ENCODE measurements at regions not wholly inside any gene's neighbourhood (a gene's known extent, or its start where the extent isn't known, plus 50 kb on each side); places are given as distances from the start of the nearest gene placed in this dataset.

DNA sequence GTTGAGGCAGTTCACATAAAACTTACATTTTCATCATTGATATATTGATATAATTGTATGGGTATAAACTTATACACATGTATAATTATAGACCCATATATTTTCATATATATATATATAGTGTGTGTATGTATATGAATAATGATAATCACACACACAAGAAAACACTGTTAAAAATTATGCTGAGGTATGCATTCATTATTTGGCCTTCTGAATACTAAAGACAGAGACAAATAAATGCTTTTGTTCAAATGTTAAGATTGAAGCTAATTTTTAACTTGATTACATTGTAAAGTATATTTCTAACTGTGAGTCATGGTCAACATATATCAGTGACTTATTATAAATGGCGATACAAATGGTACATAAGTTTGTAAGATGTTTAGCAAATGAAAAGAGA, 888.8 kb downstream of the OTOL1 start:
- ChIA-PET CTCF (ENCODE audit: low intra/inter-chr PET ratio) (no interaction called here), POLR2A (no interaction called here)
- Histone ChIP-seq H2AFZ (ENCODE audit: low read depth, low read length) (no peak overlapping the region), H3K27me3 (ENCODE audit: control insufficient read depth in 2 of 2, insufficient read depth in 2 of 2, low read length in 2 of 2) (no peaks in the 10 kb centered on the region), H3K27ac (ENCODE audit: extremely low read depth, low read depth, low read length) (no peak overlapping the region), H3K9me3 (replicated peaks; ENCODE audit: control insufficient read depth, insufficient read depth, low read depth, low read length) (no peaks in the 10 kb centered on the region), H3K36me3 (ENCODE audit: control insufficient read depth, insufficient read depth, low read length) (no peaks in the 10 kb centered on the region), H3K79me2 (ENCODE audit: control insufficient read depth, insufficient read depth, low read length) (no peaks in the 10 kb centered on the region), H4K20me1 (replicated peaks; ENCODE audit: control insufficient read depth, insufficient read depth, low read length) (no peaks in the 10 kb centered on the region), H3K9ac (ENCODE audit: insufficient read depth in 1 of 2, low read depth in 2 of 2, low read length in 2 of 2) (no peak overlapping the region), H3K4me2 (ENCODE audit: insufficient read depth, low read length) (no peak overlapping the region), H3K4me1 (replicated peaks in 1 of 2; ENCODE audit: control insufficient read depth in 2 of 2, insufficient read depth in 2 of 2, low read length in 2 of 2) (no peaks in the 10 kb centered on the region), H3K9me1 (ENCODE audit: control insufficient read depth, insufficient read depth, low read length) (no peaks in the 10 kb centered on the region), H3K4me3 (no peak overlapping the region)
- ATAC-seq (no peak), DNase-seq (ENCODE audit: extremely low read depth in 1 of 4, low spot score in 3 of 4) (no peak), FAIRE-seq (no peak)
- in situ Hi-C loops (cut with MboI) (no loop called here), intact Hi-C loops (cut with micrococcal nuclease) (no loop called here)
- WGBS (ENCODE audit: insufficient coverage, low coverage, missing lambda C conversion rate), result 0% methylated on average over 1 of the region's 1 CpG
- no peak for TF ChIP-seq EGR1 (conservative IDR thresholded peaks at IDR 0.05)
- TF ChIP-seq ZNF316 (IDR thresholded peaks at IDR 0.05), result peak; percentile 26; the same call in 1 of the 2 replicates
- TF ChIP-seq THRA (IDR thresholded peaks at IDR 0.05), result no peak
- no TSS peak for BruUV-seq (replicated peaks)

DNA sequence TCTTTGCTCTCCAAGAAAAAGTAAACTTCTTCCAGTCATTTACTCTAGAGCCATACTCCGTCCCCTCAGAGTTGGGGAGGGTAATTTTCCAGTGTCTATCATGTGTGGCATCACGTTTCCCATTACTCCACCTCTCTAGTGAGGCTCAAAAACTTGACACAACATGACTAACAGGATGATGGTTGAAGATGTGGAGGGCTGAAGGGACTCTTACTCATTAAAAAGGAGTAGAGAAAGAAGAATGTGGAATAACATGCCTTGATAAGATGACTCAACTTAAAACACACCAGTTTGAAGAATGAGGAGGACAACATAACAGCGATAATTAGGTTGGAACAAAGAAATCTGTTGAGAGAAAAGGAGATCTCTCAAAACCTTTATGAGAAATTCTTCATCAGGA, 894.3 kb downstream of the OTOL1 start:
- no TSS peak for BruUV-seq (replicated peaks)
- Histone ChIP-seq H3K4me3 (no peak overlapping the region), H3K9me1 (ENCODE audit: control insufficient read depth, insufficient read depth, low read length) (no peaks in the 10 kb centered on the region), H3K9ac (ENCODE audit: insufficient read depth in 1 of 2, low read depth in 2 of 2, low read length in 2 of 2) (no peak overlapping the region), H3K4me2 (ENCODE audit: insufficient read depth, low read length) (no peak overlapping the region), H3K9me3 (replicated peaks; ENCODE audit: control insufficient read depth, insufficient read depth, low read depth, low read length) (no peaks in the 10 kb centered on the region), H3K4me1 (replicated peaks in 1 of 2; ENCODE audit: control insufficient read depth in 2 of 2, insufficient read depth in 2 of 2, low read length in 2 of 2) (no peaks in the 10 kb centered on the region), H2AFZ (ENCODE audit: low read depth, low read length) (no peak overlapping the region), H3K79me2 (ENCODE audit: control insufficient read depth, insufficient read depth, low read length) (no peaks in the 10 kb centered on the region), H3K36me3 (ENCODE audit: control insufficient read depth, insufficient read depth, low read length) (no peaks in the 10 kb centered on the region), H3K27me3 (ENCODE audit: control insufficient read depth in 2 of 2, insufficient read depth in 2 of 2, low read length in 2 of 2) (no peaks in the 10 kb centered on the region), H3K27ac (ENCODE audit: extremely low read depth, low read depth, low read length) (no peak overlapping the region), H4K20me1 (replicated peaks; ENCODE audit: control insufficient read depth, insufficient read depth, low read length) (no peaks in the 10 kb centered on the region)
- in situ Hi-C loops (cut with MboI), result no loop called here
- intact Hi-C loops (cut with micrococcal nuclease), result no loop called here
- no peak for FAIRE-seq
- DNase-seq (ENCODE audit: extremely low read depth in 1 of 4, low spot score in 3 of 4), result no peak
- no peak for ATAC-seq
- POLR2A ChIA-PET, result no interaction called here
- CTCF ChIA-PET (ENCODE audit: low intra/inter-chr PET ratio), result no interaction called here
- 0% methylated on average over 3 of the region's 3 CpGs for WGBS (ENCODE audit: insufficient coverage, low coverage, missing lambda C conversion rate)
- TF ChIP-seq HNRNPK (IDR thresholded peaks at IDR 0.05; ENCODE audit: low read depth, low read length, poor library complexity, severe bottlenecking), result no peak
- TF ChIP-seq MYNN (IDR thresholded peaks at IDR 0.05), result no peak
- TF ChIP-seq MYNN (CRISPR knock-in tag; IDR thresholded peaks at IDR 0.05), result no peak
- no peak for TF ChIP-seq PRPF4 (IDR thresholded peaks at IDR 0.05; ENCODE audit: insufficient read depth, low read depth, low read length, poor library complexity, severe bottlenecking)
- TF ChIP-seq CEBPB (tag; IDR thresholded peaks at IDR 0.05), result no peak
- TF ChIP-seq, protein P1, sequence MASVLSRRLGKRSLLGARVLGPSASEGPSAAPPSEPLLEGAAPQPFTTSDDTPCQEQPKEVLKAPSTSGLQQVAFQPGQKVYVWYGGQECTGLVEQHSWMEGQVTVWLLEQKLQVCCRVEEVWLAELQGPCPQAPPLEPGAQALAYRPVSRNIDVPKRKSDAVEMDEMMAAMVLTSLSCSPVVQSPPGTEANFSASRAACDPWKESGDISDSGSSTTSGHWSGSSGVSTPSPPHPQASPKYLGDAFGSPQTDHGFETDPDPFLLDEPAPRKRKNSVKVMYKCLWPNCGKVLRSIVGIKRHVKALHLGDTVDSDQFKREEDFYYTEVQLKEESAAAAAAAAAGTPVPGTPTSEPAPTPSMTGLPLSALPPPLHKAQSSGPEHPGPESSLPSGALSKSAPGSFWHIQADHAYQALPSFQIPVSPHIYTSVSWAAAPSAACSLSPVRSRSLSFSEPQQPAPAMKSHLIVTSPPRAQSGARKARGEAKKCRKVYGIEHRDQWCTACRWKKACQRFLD (CRISPR knock-in tag; IDR thresholded peaks at IDR 0.05), result no peak
- no peak for TF ChIP-seq SMARCE1 (IDR thresholded peaks at IDR 0.05)
- no peak for TF ChIP-seq SRSF9 (IDR thresholded peaks at IDR 0.05; ENCODE audit: borderline replicate concordance, low read depth, low read length)
- no peak for TF ChIP-seq PTTG1 (tag; IDR thresholded peaks at IDR 0.05; ENCODE audit: low read depth)
- no peak for TF ChIP-seq KDM1A (IDR thresholded peaks at IDR 0.05)
- TF ChIP-seq RB1 (IDR thresholded peaks at IDR 0.05; ENCODE audit: low read depth), result no peak
- no peak for TF ChIP-seq MAX (CRISPR knock-in tag; IDR thresholded peaks at IDR 0.05)
